Activated CD4-positive, alpha-beta T cell treated with anti-CD3 and anti-CD28 coated beads for 4 hours (primary cell): ENCODE measurements at regions not wholly inside any gene's neighbourhood (a gene's known extent, or its start where the extent isn't known, plus 50 kb on each side); places are given as distances from the start of the nearest gene placed in this dataset.
"Not testable (repeated sequence)": the region's sequence is repeated elsewhere in the genome, so short reads cannot be mapped to it uniquely, and the experiment has no call there.

Experiments
- DNase-seq, 2 donors: peaks; one replicate each; pipeline ENCODE4 v3.0.0-alpha.2; 2020

- DNase-seq, result no peak
These were observed 269.4 kb downstream of the CRLF2 start for GRCh38 chrX:943035-943434.

GRCh38 chrX:940691-941090 is 271.8 kb downstream of the CRLF2 start:
- no peak for DNase-seq

GRCh38 chrX:936979-937769 is 275.3 kb downstream of the CRLF2 start:
- no peak for DNase-seq

- DNase-seq, result no peak
These were observed 278.8 kb downstream of the CRLF2 start for GRCh38 chrX:933611-934010.

GRCh38 chrX:928606-929005 is 283.8 kb downstream of the CRLF2 start:
- no peak for DNase-seq

- DNase-seq, result no peak
These were observed 285.5 kb downstream of the CRLF2 start for GRCh38 chrX:926991-927390.

- DNase-seq, result no peak
These were observed 286.4 kb downstream of the CRLF2 start for GRCh38 chrX:926070-926469.

GRCh38 chrX:925652-926061 is 286.8 kb downstream of the CRLF2 start:
- DNase-seq, result no peak

- no peak for DNase-seq
These were observed 287.4 kb downstream of the CRLF2 start for GRCh38 chrX:925094-925493.

GRCh38 chrX:924017-924416 is 288.4 kb downstream of the CRLF2 start:
- no peak for DNase-seq

- DNase-seq, result no peak
These were observed 289.7 kb downstream of the SHOX start for GRCh38 chrX:920234-920799.

- no peak for DNase-seq
These were observed 285.6 kb downstream of the SHOX start for GRCh38 chrX:916230-916599.

GRCh38 chrX:915427-916229 is 285.0 kb downstream of the SHOX start:
- no peak for DNase-seq

- DNase-seq, result no peak
These were observed 283.6 kb downstream of the SHOX start for GRCh38 chrX:914206-914605.

- DNase-seq, result no peak
These were observed 282.1 kb downstream of the SHOX start for GRCh38 chrX:912677-913076.

GRCh38 chrX:909068-909467 is 278.5 kb downstream of the SHOX start:
- DNase-seq, result not testable (repeated sequence)

- DNase-seq, result no peak
These were observed 276.0 kb downstream of the SHOX start for GRCh38 chrX:906586-906985.

- no peak for DNase-seq
These were observed 275.4 kb downstream of the SHOX start for GRCh38 chrX:905848-906566.

GRCh38 chrX:903116-903515 is 272.5 kb downstream of the SHOX start:
- DNase-seq, result no peak

GRCh38 chrX:896256-896655 is 265.7 kb downstream of the SHOX start:
- DNase-seq, result no peak

- no peak for DNase-seq
These were observed 259.5 kb downstream of the SHOX start for GRCh38 chrX:889966-890651.

GRCh38 chrX:887724-888123 is 257.1 kb downstream of the SHOX start:
- DNase-seq, result not testable (repeated sequence)

GRCh38 chrX:883588-883987 is 253.0 kb downstream of the SHOX start:
- no peak for DNase-seq
